GM23338 (cell line): ENCODE measurements at regions not wholly inside any gene's neighbourhood (a gene's known extent, or its start where the extent isn't known, plus 50 kb on each side); places are given as distances from the start of the nearest gene placed in this dataset.

ENCODE experiments used
- ATAC-seq: fragments of 200-7000 bp; cut with Tn5 transposase; 3 replicates; pipeline ENCODE4 v1.9.1; 2020
- DNase-seq: peaks from one replicate; pipeline ENCODE4 v3.0.0-alpha.2; 2015; ENCODE audit warnings: low spot score
- H2AFZ ChIP-seq: fragments of 200-600 bp; sonication (generic); 2 replicates; pipeline ENCODE4 v1.8.0; 2016; ENCODE audit warnings: antibody characterized with exemption, mild to moderate bottlenecking, moderate library complexity
- H3F3A ChIP-seq: fragments of 200-600 bp; sonication (generic); replicated peaks from 2 replicates; pipeline ENCODE4 v1.8.0; 2017; ENCODE audit warnings: antibody characterized with exemption, mixed run types, low read depth
- H3K27ac ChIP-seq: fragments of 200-600 bp; sonication (generic); 2 replicates; pipeline ENCODE4 v1.6.1; 2016; ENCODE audit warnings: low read depth
- H3K27me3 ChIP-seq: fragments of 200-600 bp; sonication (generic); 2 replicates; pipeline ENCODE4 v1.8.0; 2016; ENCODE audit warnings: mild to moderate bottlenecking, mixed run types, moderate library complexity; ENCODE audit not compliant: insufficient read depth
- H3K36me3 ChIP-seq: fragments of 200-600 bp; sonication (generic); 2 replicates; pipeline ENCODE4 v1.8.0; 2016; ENCODE audit warnings: mild to moderate bottlenecking; ENCODE audit not compliant: insufficient read depth
- H3K4me1 ChIP-seq: fragments of 200-600 bp; sonication (generic); 2 replicates; pipeline ENCODE4 v1.8.0; 2016; ENCODE audit warnings: mild to moderate bottlenecking, moderate library complexity; ENCODE audit not compliant: insufficient read depth
- H3K4me2 ChIP-seq: fragments of 200-600 bp; sonication (generic); 2 replicates; pipeline ENCODE4 v1.7.1; 2017; ENCODE audit warnings: mixed run types
- H3K4me3 ChIP-seq: fragments of 200-600 bp; sonication (generic); 2 replicates; pipeline ENCODE4 v1.6.1; 2016; ENCODE audit warnings: mixed run types
- H3K79me2 ChIP-seq: fragments of 200-600 bp; sonication (generic); replicated peaks from 2 replicates; pipeline ENCODE4 v1.8.0; 2017; ENCODE audit warnings: mild to moderate bottlenecking; ENCODE audit not compliant: insufficient read depth
- H3K9me2 ChIP-seq: fragments of 200-600 bp; sonication (generic); 2 replicates; pipeline ENCODE4 v1.8.0; 2017; ENCODE audit not compliant: insufficient read depth
- H4K20me1 ChIP-seq: fragments of 200-600 bp; sonication (generic); replicated peaks from 2 replicates; pipeline ENCODE4 v1.8.0; 2017; ENCODE audit warnings: mild to moderate bottlenecking; ENCODE audit not compliant: insufficient read depth
- H3K27ac Mint-ChIP-seq: 2 replicates; pipeline ENCODE4 v1.8.0; 2020; ENCODE audit warnings: inconsistent platforms, mild to moderate bottlenecking, moderate library complexity, mixed read lengths
- H3K27me3 Mint-ChIP-seq: 3 replicates; pipeline ENCODE4 v1.8.0; 2022; ENCODE audit warnings: low read depth, mild to moderate bottlenecking, moderate library complexity, mixed read lengths, inconsistent platforms; ENCODE audit not compliant: insufficient read depth, poor library complexity
- H3K36me3 Mint-ChIP-seq: 3 replicates; pipeline ENCODE4 v1.8.0; 2021; ENCODE audit warnings: low read depth, mild to moderate bottlenecking, inconsistent platforms, moderate library complexity, mixed read lengths
- H3K4me1 Mint-ChIP-seq: 3 replicates; pipeline ENCODE4 v1.8.0; 2020; ENCODE audit warnings: mild to moderate bottlenecking, inconsistent platforms, mixed read lengths
- H3K4me3 Mint-ChIP-seq: 3 replicates; pipeline ENCODE4 v1.8.0; 2021; ENCODE audit warnings: moderate library complexity, mild to moderate bottlenecking, inconsistent platforms, mixed read lengths
- H3K9me3 Mint-ChIP-seq: 3 replicates; pipeline ENCODE4 v1.8.0; 2020; ENCODE audit warnings: moderate library complexity, mild to moderate bottlenecking, inconsistent platforms, mixed read lengths
- CREB1 ChIP-seq: fragments of 250-450 bp; sonication (Bioruptor Pico); IDR thresholded peaks from 2 replicates; pipeline ENCODE4 v1.5.0; 2020; ENCODE audit warnings: low read depth, mild to moderate bottlenecking, moderate library complexity
- CTCF ChIP-seq, 2 experiments: fragments of 200-600 bp in 1 of 2; sonication (generic) in 1 of 2; conservative IDR thresholded peaks; 2 replicates each; pipeline versions ENCODE4 v1.5.1 to v1.6.1; 2016 to 2017; ENCODE audit warnings: antibody characterized with exemption in 2 of 2, low read depth in 2 of 2, mild to moderate bottlenecking in 2 of 2, moderate library complexity in 1 of 2
- ETS1 ChIP-seq: IDR thresholded peaks from 2 replicates; pipeline ENCODE4 v1.6.1; 2016; ENCODE audit warnings: antibody characterized with exemption
- EZH2 ChIP-seq: fragments of 200-600 bp; sonication (generic); IDR thresholded peaks from one replicate; pipeline ENCODE4 v1.8.0; 2017; ENCODE audit warnings: antibody characterized with exemption, mild to moderate bottlenecking, low read depth; ENCODE audit not compliant: unreplicated experiment
- EZH2phosphoT487 ChIP-seq: fragments of 200-600 bp; sonication (generic); IDR thresholded peaks from one replicate; pipeline ENCODE4 v1.8.1; 2018; ENCODE audit warnings: antibody characterized with exemption; ENCODE audit not compliant: unreplicated experiment
- POLR2AphosphoS5 ChIP-seq: IDR thresholded peaks from 2 replicates; pipeline ENCODE4 v1.6.1; 2016; ENCODE audit warnings: antibody characterized with exemption, low read depth
- REST ChIP-seq: IDR thresholded peaks from one replicate; pipeline ENCODE4 v1.6.1; 2018; ENCODE audit warnings: antibody characterized with exemption; ENCODE audit not compliant: unreplicated experiment
- STAT1 ChIP-seq: IDR thresholded peaks from one replicate; pipeline ENCODE4 v1.6.1; 2016; ENCODE audit warnings: antibody characterized with exemption; ENCODE audit not compliant: unreplicated experiment
- ZNF114 ChIP-seq: fragments of 250-450 bp; sonication (Bioruptor Pico); IDR thresholded peaks from 2 replicates; pipeline ENCODE4 v1.5.0; 2020; ENCODE audit warnings: mild to moderate bottlenecking, moderate library complexity
- ZNF331 ChIP-seq: fragments of 250-450 bp; sonication (Bioruptor Pico); IDR thresholded peaks from 2 replicates; pipeline ENCODE4 v1.5.0; 2020; ENCODE audit warnings: low read depth, mild to moderate bottlenecking, moderate library complexity
- ZNF462 ChIP-seq: fragments of 250-450 bp; sonication (Bioruptor Pico); IDR thresholded peaks from 2 replicates; pipeline ENCODE4 v1.5.0; 2020; ENCODE audit warnings: mild to moderate bottlenecking, moderate library complexity

- Histone ChIP-seq H2AFZ (no peak overlapping the region), H3F3A (no peaks in the 10 kb centered on the region), H3K27ac (no peak overlapping the region), H3K27me3 (no peaks in the 10 kb centered on the region), H3K9me2 (peaks cover 8% of the 10 kb centered on the region), H3K36me3 (peaks cover 11% of the 10 kb centered on the region; the same call in 1 of the 2 replicates), H3K79me2 (no peaks in the 10 kb centered on the region), H3K4me3 (no peak overlapping the region), H3K4me2 (no peak overlapping the region), H4K20me1 (no peaks in the 10 kb centered on the region), H3K4me1 (no peaks in the 10 kb centered on the region)
- H3K27ac Mint-ChIP-seq = no peak overlapping the region
- no peaks in the 10 kb centered on the region for H3K4me1 Mint-ChIP-seq
- H3K36me3 Mint-ChIP-seq = peaks cover 4% of the 10 kb centered on the region; the same call in 2 of the 3 replicates
- DNase-seq (no peak), ATAC-seq (no peak)
- no peak for TF ChIP-seq ETS1
- no peak for TF ChIP-seq EZH2phosphoT487
- no peak for TF ChIP-seq ZNF114
- TF ChIP-seq REST = no peak
- no peak for TF ChIP-seq EZH2
- TF ChIP-seq ZNF462 = no peak
- TF ChIP-seq CREB1 (CRISPR knock-in tag) = no peak
- no peak for TF ChIP-seq POLR2AphosphoS5
- TF ChIP-seq CTCF (conservative IDR thresholded peaks at IDR 0.05; ENCODE audit: low read depth in 2 of 2) = no peak
- no peak for TF ChIP-seq ZNF331 (CRISPR knock-in tag)
- TF ChIP-seq STAT1 = no peak
- peaks cover 12% of the 10 kb centered on the region; the same call in 2 of the 3 replicates for H3K9me3 Mint-ChIP-seq
- H3K4me3 Mint-ChIP-seq = no peak overlapping the region
- H3K27me3 Mint-ChIP-seq = no peaks in the 10 kb centered on the region
Measured at GRCh38 chr18:1191341-1191740, 286.7 kb downstream of the ADCYAP1 start.
